Upper lobe of left lung (tissue), 6 donors: ENCODE measurements at regions not wholly inside any gene's neighbourhood (a gene's known extent, or its start where the extent isn't known, plus 50 kb on each side); places are given as distances from the start of the nearest gene placed in this dataset.

Experiments used
- ATAC-seq, 2 donors: fragments of 200-7000 bp; cut with Tn5 transposase; one replicate each; pipeline ENCODE4 v1.9.1; 2022; ENCODE audit warnings: mild to moderate bottlenecking in 2 of 2, moderate library complexity in 2 of 2; ENCODE audit not compliant: low FRiP score in 2 of 2
- DNase-seq, 2 donors: peaks; one replicate each; pipeline ENCODE4 v3.0.0-alpha.2; 2019 to 2020
- H3K27ac ChIP-seq, 4 donors: fragments of 200-600 bp; sonication (generic); one replicate each; pipeline ENCODE4 v1.5.1; 2016 to 2019
- H3K27me3 ChIP-seq, 4 donors: fragments of 200-600 bp; sonication (generic); one replicate each; pipeline ENCODE4 v1.5.1; 2017 to 2019
- H3K36me3 ChIP-seq, 4 donors: fragments of 200-600 bp; sonication (generic); one replicate each; pipeline ENCODE4 v1.5.1; 2016 to 2019
- H3K4me1 ChIP-seq, 4 donors: fragments of 200-600 bp; sonication (generic); one replicate each; pipeline ENCODE4 v1.5.1; 2018 to 2019
- H3K4me3 ChIP-seq, 4 donors: fragments of 200-600 bp; sonication (generic); one replicate each; pipeline ENCODE4 v1.5.1; 2017 to 2019; ENCODE audit warnings: mild to moderate bottlenecking in 2 of 4, moderate library complexity in 1 of 4
- H3K9me3 ChIP-seq, 4 donors: fragments of 200-600 bp; sonication (generic); one replicate each; pipeline ENCODE4 v1.5.1; 2018 to 2019
- CTCF ChIP-seq, 6 experiments: fragments of 450-650 bp in 4 of 6; fragments of 200-600 bp in 2 of 6; sonication (generic) in 2 of 6; IDR thresholded peaks; one replicate each; pipeline ENCODE4 v1.5.1; 2016 to 2019; ENCODE audit warnings: antibody characterized with exemption in 6 of 6
- EP300 ChIP-seq, 4 donors: sonication (generic); formaldehyde crosslinking; IDR thresholded peaks; one replicate each; pipeline ENCODE4 v1.5.1; 2017; ENCODE audit warnings: antibody characterized with exemption in 4 of 4, control low read depth in 2 of 4
- POLR2A ChIP-seq, 4 donors: fragments of 450-650 bp; IDR thresholded peaks; one replicate each; pipeline ENCODE4 v1.5.1; 2016 to 2017; ENCODE audit warnings: antibody characterized with exemption in 4 of 4, mild to moderate bottlenecking in 2 of 4
- POLR2AphosphoS5 ChIP-seq, 2 donors: sonication (generic); formaldehyde crosslinking; IDR thresholded peaks; one replicate each; pipeline ENCODE4 v1.5.1; 2017; ENCODE audit warnings: antibody characterized with exemption in 2 of 2
- WGBS, 2 donors: methylation state at CpG; one replicate each; pipeline ENCODE4 v1.1.5; 2017 to 2018; 5-methylcytosine and 5-hydroxymethylcytosine counted together
- donor health status: DM: no; HTN: no; CAD: no; lungs with moderate emphysema.
- donor health status: DM: no; HTN: yes; CAD: no; lungs with severe emphysema.

- 70 to 77% methylated on average over 3 of the region's 3 CpGs for WGBS, 2 donors
- no peak for DNase-seq
- TF ChIP-seq POLR2AphosphoS5 (IDR thresholded peaks at IDR 0.05), result no peak
- TF ChIP-seq POLR2A (IDR thresholded peaks at IDR 0.05), result no peak
- TF ChIP-seq EP300 (IDR thresholded peaks at IDR 0.05), result no peak
Observed at GRCh38 chr4:138903185-138903584, 112.4 kb upstream of the NOCT start.

GRCh38 chr4:138902705-138903104 lies 112.9 kb upstream of the NOCT start:
- no peaks in the 10 kb centered on the region for H3K36me3 ChIP-seq
- TF ChIP-seq POLR2AphosphoS5 (IDR thresholded peaks at IDR 0.05), result no peak
- TF ChIP-seq EP300 (IDR thresholded peaks at IDR 0.05), result no peak
- no peak for TF ChIP-seq CTCF (IDR thresholded peaks at IDR 0.05)
- no peak for TF ChIP-seq POLR2A (IDR thresholded peaks at IDR 0.05)
- peak in 1 of 2 donors; percentile 44 for ATAC-seq
- 77 to 79% methylated on average over 3 of the region's 3 CpGs for WGBS, 2 donors
- H3K4me3 ChIP-seq, result no peak overlapping the region
- no peak for DNase-seq
- no peaks in the 10 kb centered on the region for H3K9me3 ChIP-seq
- H3K4me1 ChIP-seq, result peaks cover 0 to 3% (median 1%) of the 10 kb centered on the region in 4 donors
- no peak overlapping the region for H3K27ac ChIP-seq
- H3K27me3 ChIP-seq, result no peaks in the 10 kb centered on the region

More at GRCh38 chr4:138903185-138903584, 112.4 kb upstream of the NOCT start:
- H3K4me3 ChIP-seq, result no peak overlapping the region
- no peak overlapping the region for H3K27ac ChIP-seq
- no peak for ATAC-seq
- H3K36me3 ChIP-seq, result no peaks in the 10 kb centered on the region
- peaks cover 0 to 2% (median 0%) of the 10 kb centered on the region in 4 donors for H3K4me1 ChIP-seq
- no peaks in the 10 kb centered on the region for H3K27me3 ChIP-seq
- no peaks in the 10 kb centered on the region for H3K9me3 ChIP-seq

- 55 to 75% methylated on average over 4 of the region's 4 CpGs for WGBS, 2 donors
- peaks cover 0 to 3% (median 1%) of the 10 kb centered on the region in 4 donors for H3K4me1 ChIP-seq
- no peaks in the 10 kb centered on the region for H3K36me3 ChIP-seq
- TF ChIP-seq EP300 (IDR thresholded peaks at IDR 0.05) (no peak), POLR2A (IDR thresholded peaks at IDR 0.05) (no peak), POLR2AphosphoS5 (IDR thresholded peaks at IDR 0.05) (no peak), CTCF (IDR thresholded peaks at IDR 0.05) (no peak)
- ATAC-seq (no peak), DNase-seq (no peak)
- no peaks in the 10 kb centered on the region for H3K27me3 ChIP-seq
- no peak overlapping the region for H3K27ac ChIP-seq
- no peak overlapping the region for H3K4me3 ChIP-seq
- H3K9me3 ChIP-seq, result no peaks in the 10 kb centered on the region
Observed at GRCh38 chr4:138901177-138901576, 114.4 kb upstream of the NOCT start.

- ATAC-seq, result no peak
- no peak for DNase-seq
- Histone ChIP-seq H3K27me3 (no peaks in the 10 kb centered on the region), H3K4me3 (no peak overlapping the region), H3K4me1 (peaks cover 0 to 3% (median 1%) of the 10 kb centered on the region in 4 donors), H3K36me3 (no peaks in the 10 kb centered on the region), H3K27ac (no peak overlapping the region), H3K9me3 (no peaks in the 10 kb centered on the region)
- 85 to 94% methylated on average over 3 of the region's 3 CpGs for WGBS, 2 donors
- no peak for TF ChIP-seq EP300 (IDR thresholded peaks at IDR 0.05)
- TF ChIP-seq POLR2A (IDR thresholded peaks at IDR 0.05), result no peak
- TF ChIP-seq CTCF (IDR thresholded peaks at IDR 0.05), result no peak
- no peak for TF ChIP-seq POLR2AphosphoS5 (IDR thresholded peaks at IDR 0.05)
Observed at GRCh38 chr4:138899999-138900398, 115.6 kb upstream of the NOCT start.

- no peaks in the 10 kb centered on the region for H3K9me3 ChIP-seq
- H3K4me3 ChIP-seq, result no peak overlapping the region
- no peak for ATAC-seq
- no peak overlapping the region for H3K27ac ChIP-seq
- no peaks in the 10 kb centered on the region for H3K27me3 ChIP-seq
- no peaks in the 10 kb centered on the region for H3K36me3 ChIP-seq
- WGBS, 2 donors, result 81 to 83% methylated on average over 2 of the region's 2 CpGs
- TF ChIP-seq POLR2AphosphoS5 (IDR thresholded peaks at IDR 0.05), result no peak
- no peak for TF ChIP-seq CTCF (IDR thresholded peaks at IDR 0.05)
- TF ChIP-seq POLR2A (IDR thresholded peaks at IDR 0.05), result no peak
- TF ChIP-seq EP300 (IDR thresholded peaks at IDR 0.05), result no peak
- no peak for DNase-seq
- H3K4me1 ChIP-seq, result peaks cover 0 to 3% (median 1%) of the 10 kb centered on the region in 4 donors
Observed at GRCh38 chr4:138898282-138898681, 117.3 kb upstream of the NOCT start.
